Activated T-cell treated with anti-CD3 and anti-CD28 coated beads for 1 hour (primary cell): ENCODE measurements at regions not wholly inside any gene's neighbourhood (a gene's known extent, or its start where the extent isn't known, plus 50 kb on each side); places are given as distances from the start of the nearest gene placed in this dataset.

Experiments used
- DNase-seq: peaks from one replicate; pipeline ENCODE4 v3.0.0-alpha.2; 2020; ENCODE audit warnings: low read depth

GRCh38 chr6:87907521-87907920, 140.1 kb upstream of the SPACA1 start:
- DNase-seq: no peak

DNA sequence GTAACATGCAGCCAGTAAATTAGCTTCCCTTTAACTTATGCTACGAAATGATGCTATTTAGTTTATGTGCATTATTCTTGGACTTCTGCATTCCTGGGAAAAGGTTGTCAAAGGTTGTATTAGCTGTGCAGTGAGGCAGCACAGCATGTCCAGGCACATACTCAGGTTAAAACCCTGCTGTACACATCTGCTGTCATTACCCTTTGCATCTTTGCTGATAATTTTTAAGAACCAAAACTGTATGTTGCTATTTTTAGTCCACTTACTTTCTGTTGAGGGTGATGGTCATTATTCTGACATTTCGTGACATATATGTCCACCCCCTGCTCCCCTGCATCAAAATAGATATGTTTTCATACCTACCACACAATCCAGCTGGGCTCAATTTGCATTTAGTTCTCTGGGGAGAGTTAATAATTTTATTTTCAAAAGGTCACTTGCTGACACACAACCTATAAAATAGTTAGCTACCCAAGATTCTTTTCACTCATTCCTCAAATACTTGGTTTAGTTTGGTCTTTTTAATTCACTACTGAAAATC, 142.5 kb upstream of the SPACA1 start:
- no peak for DNase-seq

DNA sequence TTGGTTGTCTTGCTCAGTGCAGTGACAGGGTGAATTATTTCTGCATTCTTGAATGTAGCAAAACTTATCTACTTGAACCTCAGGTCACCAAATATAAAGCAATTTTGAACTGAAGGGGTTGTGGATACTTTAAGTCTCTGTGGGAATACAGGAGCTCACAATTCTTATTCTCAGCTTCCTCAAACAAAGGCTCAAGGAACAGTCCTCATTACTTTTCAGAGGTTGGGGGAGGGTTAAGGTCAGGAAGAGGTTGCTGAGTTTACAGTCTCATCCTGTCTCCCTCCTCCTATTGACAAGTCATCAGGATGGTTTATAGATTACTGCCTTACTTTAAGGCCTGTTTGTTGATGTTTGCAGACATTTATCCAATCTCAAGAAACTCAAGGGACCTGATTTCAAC, 143.6 kb upstream of the SPACA1 start:
- DNase-seq: no peak

GRCh38 chr6:87903323-87903722, 144.3 kb upstream of the SPACA1 start:
- no peak for DNase-seq

DNA sequence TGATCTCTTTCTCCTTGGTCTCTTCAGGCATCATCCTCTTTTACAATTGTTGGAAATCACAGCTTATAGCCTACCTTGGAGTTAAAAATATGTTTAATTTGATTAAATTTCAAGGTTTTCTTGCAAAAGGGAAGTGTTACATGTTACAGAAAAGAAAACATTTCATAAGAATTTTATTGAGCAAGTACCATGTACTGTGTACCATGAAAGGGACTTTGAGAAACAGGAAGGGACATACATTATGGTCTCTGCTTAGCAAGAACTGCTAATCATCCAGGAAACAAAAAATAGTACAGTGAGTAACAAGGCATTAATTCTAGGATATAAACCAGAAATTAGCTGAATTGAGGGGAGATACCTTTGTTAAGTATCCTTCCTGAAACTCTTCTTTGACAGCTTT, 145.3 kb upstream of the SPACA1 start:
- DNase-seq: no peak

GRCh38 chr6:87901613-87902012, 146.0 kb upstream of the SPACA1 start:
- no peak for DNase-seq

DNA sequence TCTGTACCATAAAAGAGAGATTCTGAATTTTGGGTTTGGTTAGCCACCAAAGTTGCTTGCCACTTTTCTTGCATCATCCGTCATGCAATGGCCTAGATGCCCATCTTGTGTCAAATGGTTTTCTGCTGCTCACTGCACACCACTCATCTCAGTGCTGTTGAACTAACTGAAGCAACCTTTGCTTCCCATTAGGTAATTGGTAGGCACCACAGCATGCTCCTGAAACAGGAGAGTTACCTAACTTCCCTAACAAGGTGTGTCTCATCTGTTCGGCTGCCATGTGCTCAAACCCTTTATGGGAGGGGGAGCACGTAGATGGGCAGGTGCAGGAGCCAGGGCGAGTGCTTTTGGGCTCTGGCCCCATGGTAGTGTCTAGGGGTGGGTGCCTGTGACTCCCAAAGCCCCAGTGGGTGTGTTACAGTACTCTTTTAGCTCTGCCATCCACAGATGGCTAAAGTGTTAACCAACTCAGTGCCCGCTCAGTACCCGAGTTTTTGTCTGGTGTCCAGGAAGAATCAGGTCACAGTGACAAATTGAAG, 147.4 kb upstream of the SPACA1 start:
- DNase-seq: no peak

- DNase-seq: no peak
Measured at GRCh38 chr6:87899499-87900147, 148.0 kb upstream of the SPACA1 start.

- DNase-seq: no peak
Measured at GRCh38 chr6:87897663-87898062, 150.0 kb upstream of the SPACA1 start.

DNA sequence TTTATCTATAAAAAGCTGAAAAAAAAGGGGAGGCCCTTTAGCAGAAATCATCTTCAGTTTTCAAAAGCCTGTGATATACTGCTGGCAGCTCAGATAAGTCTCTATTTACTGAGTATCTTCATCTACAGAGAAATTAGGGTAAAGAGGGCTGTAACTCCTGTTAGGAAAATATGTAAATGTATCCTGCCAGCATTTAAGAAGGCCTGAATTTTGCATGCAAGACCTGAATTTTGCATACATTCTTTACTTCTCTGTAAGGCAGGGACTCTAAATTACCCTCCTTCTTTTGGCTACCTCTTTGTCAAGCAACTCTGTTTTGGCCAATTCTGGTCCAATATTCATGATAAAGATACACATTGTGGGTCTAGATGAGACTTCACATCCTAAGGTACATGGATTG, 150.6 kb upstream of the SPACA1 start:
- DNase-seq: no peak

DNA sequence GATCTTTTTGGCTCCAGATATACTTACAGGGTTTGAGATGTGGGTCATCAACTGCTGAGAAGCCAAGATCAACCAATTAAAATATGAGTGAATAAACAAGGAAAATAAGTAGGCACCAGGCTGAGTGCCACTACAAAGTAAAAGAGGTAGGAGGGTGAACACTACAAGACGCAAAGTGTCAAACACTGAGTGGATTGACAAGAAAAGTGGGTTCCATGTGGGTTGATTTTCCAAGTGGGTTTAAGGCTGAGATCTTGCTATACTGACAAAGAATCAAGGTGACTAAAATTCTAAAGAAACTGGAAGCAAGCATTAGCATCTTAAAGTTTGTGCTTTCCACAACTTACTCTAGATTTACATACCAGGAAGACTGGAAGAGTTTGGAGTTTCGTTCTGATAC, 160.4 kb upstream of the SPACA1 start:
- no peak for DNase-seq

- no peak for DNase-seq
Measured at GRCh38 chr6:87884203-87884602, 163.4 kb upstream of the SPACA1 start.

DNA sequence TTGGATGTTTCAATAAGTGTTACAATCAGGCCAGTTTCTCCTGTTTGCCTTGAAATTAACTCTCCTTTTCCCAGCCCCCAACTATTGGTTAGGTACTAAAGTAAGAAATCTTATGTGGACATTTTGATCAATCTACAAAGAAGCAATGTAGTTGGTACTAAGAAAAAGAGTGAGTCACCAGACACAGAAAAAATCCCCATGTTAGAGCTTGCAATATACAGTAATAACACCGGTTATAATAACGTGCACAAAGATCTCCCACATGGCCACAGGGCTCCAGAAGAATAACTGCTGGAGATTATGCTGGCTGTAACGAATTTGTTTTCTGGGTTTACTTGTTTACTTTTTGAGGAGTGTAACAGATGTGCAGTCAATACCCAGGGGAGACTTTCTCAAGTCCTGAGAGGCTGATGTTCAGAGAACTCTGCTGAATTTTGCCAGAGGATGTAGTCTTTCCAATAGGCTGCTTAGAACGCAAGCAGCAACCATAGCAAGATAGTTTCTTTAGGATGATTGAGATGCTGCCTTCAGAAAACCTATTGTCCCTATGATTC, 166.2 kb upstream of the SPACA1 start:
- DNase-seq: no peak

DNA sequence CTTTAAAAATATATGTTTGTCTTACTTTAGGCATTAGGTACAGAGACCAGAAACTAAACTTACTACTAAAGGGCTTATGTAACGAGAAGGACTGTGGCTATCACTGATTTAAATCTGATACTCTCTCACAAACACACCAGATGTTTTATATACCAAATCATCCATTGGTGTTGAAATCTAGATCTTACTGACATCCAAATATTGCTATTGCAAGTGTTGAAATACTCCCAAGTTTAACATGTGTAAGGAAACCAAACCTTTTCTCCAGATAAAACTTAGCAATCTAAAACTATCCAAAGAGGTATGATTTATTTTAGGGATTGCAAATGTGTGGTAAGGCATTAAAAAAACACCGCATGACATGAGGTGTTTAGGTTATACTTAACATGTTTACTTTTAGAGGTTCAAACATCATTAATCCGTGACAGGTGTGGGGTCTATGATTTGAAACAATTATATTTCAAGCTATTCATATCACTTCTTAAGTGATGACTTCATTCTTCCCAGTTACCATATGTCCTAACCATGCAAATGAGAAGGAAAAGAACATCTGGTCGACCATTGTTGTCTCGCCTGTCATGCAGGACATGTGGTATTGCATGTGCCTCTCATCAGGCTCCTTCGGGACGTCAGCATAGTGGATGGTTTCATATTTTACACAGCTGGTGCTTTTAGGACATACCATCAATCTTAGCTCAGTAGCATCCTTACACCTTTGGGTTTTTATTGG, 168.3 kb upstream of the SPACA1 start:
- no peak for DNase-seq

GRCh38 chr6:87875781-87876180, 171.9 kb upstream of the SPACA1 start:
- DNase-seq: no peak

DNA sequence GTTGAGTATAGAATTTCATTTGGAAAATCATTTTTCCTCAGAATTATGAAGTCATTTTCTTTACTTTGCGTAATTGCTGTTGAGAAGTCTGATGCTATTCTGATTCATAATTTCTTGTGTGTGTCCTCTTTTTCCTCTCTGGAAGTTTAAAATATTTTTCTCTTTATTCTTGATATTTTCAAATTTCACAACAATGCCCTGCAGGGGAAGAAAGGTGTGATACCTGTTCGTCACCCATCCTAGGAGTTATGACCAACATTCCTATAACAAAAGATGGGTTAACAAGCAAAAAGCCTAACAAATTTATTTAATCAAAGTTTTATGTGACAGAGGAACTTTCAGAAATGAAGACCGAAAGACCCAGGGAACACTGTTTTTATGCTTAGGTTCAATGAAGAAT, 171.5 kb upstream of the AKIRIN2 start:
- DNase-seq: no peak

DNA sequence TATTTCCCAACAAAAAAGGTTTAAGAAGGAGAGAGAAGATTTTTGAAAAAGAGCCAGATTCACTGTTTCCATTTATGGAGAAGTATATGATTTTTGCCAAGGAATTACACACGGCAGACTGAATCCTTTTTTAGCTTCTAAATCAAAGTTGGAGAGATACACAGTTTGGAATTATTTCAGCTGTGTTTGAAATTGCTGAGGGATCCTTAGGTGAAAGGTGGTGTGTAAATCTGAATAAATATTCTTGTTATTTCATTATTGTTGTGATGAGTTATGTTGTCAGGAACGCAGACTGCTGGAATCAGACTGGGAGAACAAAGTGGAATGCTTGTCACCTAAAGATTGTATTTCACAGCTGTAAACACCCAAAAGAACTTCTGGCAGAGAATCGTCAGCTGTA, 168.5 kb upstream of the AKIRIN2 start:
- DNase-seq: no peak

- no peak for DNase-seq
Measured at GRCh38 chr6:87869064-87869905, 167.3 kb upstream of the AKIRIN2 start.

DNA sequence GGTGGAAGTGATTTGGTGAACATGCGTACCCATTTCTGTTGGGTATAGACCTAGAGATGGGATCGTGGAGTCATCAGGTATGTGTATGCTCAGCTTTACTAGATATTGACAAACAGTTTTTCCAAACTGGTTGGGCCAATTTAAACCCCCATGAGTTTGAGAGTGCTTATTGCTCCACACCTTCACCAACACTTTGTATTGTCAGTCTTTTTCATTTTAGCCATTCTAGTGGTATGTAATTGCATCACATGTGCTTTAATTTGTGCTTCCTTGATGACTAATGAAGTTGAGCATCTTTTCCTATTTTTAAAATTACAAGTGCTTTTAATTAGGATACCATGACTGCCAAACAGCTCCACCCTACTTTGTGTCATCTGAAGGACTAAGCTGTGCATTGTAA, 158.9 kb upstream of the AKIRIN2 start:
- no peak for DNase-seq

DNA sequence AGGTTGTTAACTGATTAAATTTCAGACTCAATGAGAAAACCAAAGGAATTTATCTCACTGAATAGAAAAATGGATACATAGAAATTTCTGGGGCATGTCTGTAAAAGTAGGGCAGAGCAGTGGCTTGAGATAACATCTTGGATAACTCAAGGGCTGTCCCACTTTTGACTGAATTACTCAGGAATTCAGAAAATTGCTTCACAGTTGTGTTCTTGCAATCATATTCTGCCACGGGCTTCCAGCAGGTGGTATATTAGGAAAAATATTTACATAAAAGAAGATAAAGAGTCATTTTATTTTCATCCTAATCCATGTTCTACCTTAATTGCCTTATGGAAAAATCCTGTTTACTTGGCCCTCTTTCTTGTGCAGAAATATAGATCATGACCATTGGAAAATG, 156.4 kb upstream of the AKIRIN2 start:
- DNase-seq: no peak

- DNase-seq: no peak
Measured at GRCh38 chr6:87851674-87852299, 149.8 kb upstream of the AKIRIN2 start.

GRCh38 chr6:87848616-87849015, 146.6 kb upstream of the AKIRIN2 start:
- no peak for DNase-seq
